ENCODE measurements at regions not wholly inside any gene's neighbourhood (a gene's known extent, or its start where the extent isn't known, plus 50 kb on each side); places are given as distances from the start of the nearest gene placed in this dataset.

DNA sequence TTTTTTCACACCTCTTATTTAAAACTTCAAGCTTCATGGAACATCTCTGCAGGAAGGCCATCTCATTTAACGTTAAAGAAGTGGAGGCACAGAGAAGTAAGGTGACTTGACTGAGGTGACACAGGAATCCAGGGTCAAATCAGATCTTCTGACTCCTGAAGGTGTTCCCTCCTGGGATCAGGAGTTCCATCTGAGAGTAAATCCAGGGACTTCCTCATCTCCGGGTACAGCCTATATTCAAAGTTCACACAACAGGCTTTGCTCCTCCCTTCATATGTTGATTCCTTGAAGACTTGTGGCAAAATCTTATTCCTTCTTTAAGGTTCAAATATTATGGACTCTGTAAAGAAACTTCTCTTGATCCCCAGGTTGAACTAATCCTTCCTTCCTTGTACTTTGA is 313.1 kb upstream of the CLINT1 start:
- WGBS (ENCODE audit: low lambda C conversion rate, missing lambda C conversion rate) = 79% methylated on average over 2 of the region's 2 CpGs
- H3K27me3 ChIP-seq = peaks cover 2% of the 10 kb centered on the region
- H3K9me3 ChIP-seq (ENCODE audit: low read depth) = no peaks in the 10 kb centered on the region
- no peaks in the 10 kb centered on the region for H3K9me2 ChIP-seq (replicated peaks; ENCODE audit: insufficient read depth)
- no peak overlapping the region for H3K4me3 ChIP-seq
- no peaks in the 10 kb centered on the region for H3K79me2 ChIP-seq
- TF ChIP-seq EZH2phosphoT487 (IDR thresholded peaks at IDR 0.05; ENCODE audit: low read depth, severe bottlenecking, unreplicated experiment) (no peak), EZH2 (IDR thresholded peaks at IDR 0.05; ENCODE audit: borderline replicate concordance) (no peak)
- TF ChIP-seq, protein P1, sequence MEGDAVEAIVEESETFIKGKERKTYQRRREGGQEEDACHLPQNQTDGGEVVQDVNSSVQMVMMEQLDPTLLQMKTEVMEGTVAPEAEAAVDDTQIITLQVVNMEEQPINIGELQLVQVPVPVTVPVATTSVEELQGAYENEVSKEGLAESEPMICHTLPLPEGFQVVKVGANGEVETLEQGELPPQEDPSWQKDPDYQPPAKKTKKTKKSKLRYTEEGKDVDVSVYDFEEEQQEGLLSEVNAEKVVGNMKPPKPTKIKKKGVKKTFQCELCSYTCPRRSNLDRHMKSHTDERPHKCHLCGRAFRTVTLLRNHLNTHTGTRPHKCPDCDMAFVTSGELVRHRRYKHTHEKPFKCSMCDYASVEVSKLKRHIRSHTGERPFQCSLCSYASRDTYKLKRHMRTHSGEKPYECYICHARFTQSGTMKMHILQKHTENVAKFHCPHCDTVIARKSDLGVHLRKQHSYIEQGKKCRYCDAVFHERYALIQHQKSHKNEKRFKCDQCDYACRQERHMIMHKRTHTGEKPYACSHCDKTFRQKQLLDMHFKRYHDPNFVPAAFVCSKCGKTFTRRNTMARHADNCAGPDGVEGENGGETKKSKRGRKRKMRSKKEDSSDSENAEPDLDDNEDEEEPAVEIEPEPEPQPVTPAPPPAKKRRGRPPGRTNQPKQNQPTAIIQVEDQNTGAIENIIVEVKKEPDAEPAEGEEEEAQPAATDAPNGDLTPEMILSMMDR (IDR thresholded peaks at IDR 0.05; ENCODE audit: poor library complexity) = no peak
- H3K4me1 ChIP-seq (ENCODE audit: insufficient read depth) = peaks cover 22% of the 10 kb centered on the region
- no peak overlapping the region for H3K27ac ChIP-seq
- no peaks in the 10 kb centered on the region for H3K36me3 ChIP-seq (replicated peaks; ENCODE audit: insufficient read depth, low read depth)
- no peak overlapping the region for H2AFZ ChIP-seq
- no peak overlapping the region for H3K4me2 ChIP-seq
- H4K20me1 ChIP-seq (ENCODE audit: insufficient read depth, poor library complexity, severe bottlenecking) = no peaks in the 10 kb centered on the region
- no peak for DNase-seq (ENCODE audit: low spot score)

- Histone ChIP-seq H3K36me3 (replicated peaks; ENCODE audit: insufficient read depth, low read depth) (no peaks in the 10 kb centered on the region), H3K9me2 (replicated peaks; ENCODE audit: insufficient read depth) (no peaks in the 10 kb centered on the region), H4K20me1 (ENCODE audit: insufficient read depth, poor library complexity, severe bottlenecking) (no peaks in the 10 kb centered on the region), H3K27ac (peak overlapping the region; percentile 52), H3K79me2 (no peaks in the 10 kb centered on the region), H3K4me3 (no peak overlapping the region), H3K4me2 (no peak overlapping the region), H3K9me3 (ENCODE audit: low read depth) (no peaks in the 10 kb centered on the region), H3K27me3 (peaks cover 2% of the 10 kb centered on the region), H3K4me1 (ENCODE audit: insufficient read depth) (peaks cover 12% of the 10 kb centered on the region), H2AFZ (no peak overlapping the region)
- no peak for DNase-seq (ENCODE audit: low spot score)
- TF ChIP-seq, protein P1 (IDR thresholded peaks at IDR 0.05; ENCODE audit: poor library complexity) = no peak
- TF ChIP-seq EZH2phosphoT487 (IDR thresholded peaks at IDR 0.05; ENCODE audit: low read depth, severe bottlenecking, unreplicated experiment) (no peak), EZH2 (IDR thresholded peaks at IDR 0.05; ENCODE audit: borderline replicate concordance) (no peak)
- 85% methylated on average over 2 of the region's 2 CpGs for WGBS (ENCODE audit: low lambda C conversion rate, missing lambda C conversion rate)
These were observed 311.6 kb upstream of the CLINT1 start for GRCh38 chr5:158170534-158170933.

DNA sequence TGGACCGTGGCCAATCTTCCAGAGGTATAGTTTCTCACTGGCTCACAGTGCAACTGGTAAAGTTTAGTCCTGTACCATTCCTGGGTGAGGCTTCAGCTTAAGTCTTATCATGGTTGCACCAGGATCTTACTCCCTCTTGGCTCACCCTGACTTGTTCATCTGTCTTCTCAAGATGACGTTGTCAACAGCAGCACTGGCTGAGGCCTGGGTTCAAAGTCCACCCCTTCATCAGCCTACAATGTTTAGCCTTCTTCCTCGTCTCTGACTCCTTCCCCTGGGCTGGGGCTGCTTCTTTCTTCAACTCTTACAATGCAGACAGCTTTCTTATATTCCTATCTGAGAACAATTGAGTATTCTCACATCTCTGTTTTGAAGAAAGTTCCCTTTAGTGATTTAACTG is 311.1 kb upstream of the CLINT1 start:
- peaks cover 8% of the 10 kb centered on the region for H3K4me1 ChIP-seq (ENCODE audit: insufficient read depth)
- H3K9me3 ChIP-seq (ENCODE audit: low read depth) = no peaks in the 10 kb centered on the region
- no peak overlapping the region for H3K4me3 ChIP-seq
- peak; percentile 58 for DNase-seq (ENCODE audit: low spot score)
- no peaks in the 10 kb centered on the region for H3K36me3 ChIP-seq (replicated peaks; ENCODE audit: insufficient read depth, low read depth)
- no peak for TF ChIP-seq EZH2phosphoT487 (IDR thresholded peaks at IDR 0.05; ENCODE audit: low read depth, severe bottlenecking, unreplicated experiment)
- no peak for TF ChIP-seq EZH2 (IDR thresholded peaks at IDR 0.05; ENCODE audit: borderline replicate concordance)
- TF ChIP-seq, protein P1 (IDR thresholded peaks at IDR 0.05; ENCODE audit: poor library complexity) = no peak
- H4K20me1 ChIP-seq (ENCODE audit: insufficient read depth, poor library complexity, severe bottlenecking) = no peaks in the 10 kb centered on the region
- no peak overlapping the region for H3K4me2 ChIP-seq
- no peaks in the 10 kb centered on the region for H3K79me2 ChIP-seq
- no peaks in the 10 kb centered on the region for H3K9me2 ChIP-seq (replicated peaks; ENCODE audit: insufficient read depth)
- H2AFZ ChIP-seq = no peak overlapping the region
- H3K27ac ChIP-seq = peak overlapping the region; percentile 52
- H3K27me3 ChIP-seq = peaks cover 2% of the 10 kb centered on the region
- WGBS (ENCODE audit: low lambda C conversion rate, missing lambda C conversion rate) = 61% methylated on average over 3 of the region's 3 CpGs

DNA sequence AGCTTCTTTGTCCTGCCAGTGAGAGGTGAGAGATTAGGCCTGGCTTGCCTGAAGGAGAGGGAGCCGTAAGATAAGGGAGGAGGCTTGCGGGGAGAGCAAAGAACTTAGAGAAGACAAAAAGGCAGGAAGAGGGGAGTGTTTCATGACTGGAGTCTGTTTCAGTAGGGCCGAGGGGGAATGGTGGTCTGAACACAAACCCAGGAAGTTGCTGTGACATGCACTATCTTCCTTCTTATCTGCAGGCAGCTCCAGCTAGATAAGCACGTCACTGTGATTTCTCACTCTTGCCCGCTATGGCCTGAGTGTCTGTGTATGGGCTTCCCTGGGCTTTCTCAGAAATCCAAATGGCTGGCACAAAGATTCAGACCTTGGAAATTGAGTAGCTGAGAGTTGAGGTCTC is 307.5 kb upstream of the CLINT1 start:
- TF ChIP-seq EZH2 (IDR thresholded peaks at IDR 0.05; ENCODE audit: borderline replicate concordance) (no peak), EZH2phosphoT487 (IDR thresholded peaks at IDR 0.05; ENCODE audit: low read depth, severe bottlenecking, unreplicated experiment) (no peak)
- TF ChIP-seq, protein P1 (IDR thresholded peaks at IDR 0.05; ENCODE audit: poor library complexity) = no peak
- Histone ChIP-seq H3K27ac (peak overlapping the region; percentile 37), H3K79me2 (no peaks in the 10 kb centered on the region), H3K9me3 (ENCODE audit: low read depth) (no peaks in the 10 kb centered on the region), H3K4me3 (no peak overlapping the region), H4K20me1 (ENCODE audit: insufficient read depth, poor library complexity, severe bottlenecking) (no peaks in the 10 kb centered on the region), H3K27me3 (no peaks in the 10 kb centered on the region), H3K36me3 (replicated peaks; ENCODE audit: insufficient read depth, low read depth) (no peaks in the 10 kb centered on the region), H3K4me2 (no peak overlapping the region), H3K4me1 (ENCODE audit: insufficient read depth) (peaks cover 7% of the 10 kb centered on the region), H3K9me2 (replicated peaks; ENCODE audit: insufficient read depth) (no peaks in the 10 kb centered on the region), H2AFZ (no peak overlapping the region)
- 34% methylated on average over 5 of the region's 5 CpGs for WGBS (ENCODE audit: low lambda C conversion rate, missing lambda C conversion rate)
- no peak for DNase-seq (ENCODE audit: low spot score)
